SK-N-MC (cell line): ENCODE measurements at regions not wholly inside any gene's neighbourhood (a gene's known extent, or its start where the extent isn't known, plus 50 kb on each side); places are given as distances from the start of the nearest gene placed in this dataset.

Source experiments
- DNase-seq: peaks from one replicate; pipeline ENCODE4 v3.0.0-alpha.2; 2011; ENCODE audit warnings: low read depth, low spot score
- H3K27ac ChIP-seq: fragments of 200-600 bp; sonication (generic); 2 replicates; pipeline ENCODE4 v1.5.1; 2016; ENCODE audit warnings: mixed run types
- H3K36me3 ChIP-seq: fragments of 200-600 bp; sonication (generic); 2 replicates; pipeline ENCODE4 v1.6.1; 2017; ENCODE audit warnings: antibody characterized with exemption, low read length, mixed read lengths; ENCODE audit not compliant: insufficient read depth
- H3K4me3 ChIP-seq: fragments of 200-600 bp; sonication (generic); 2 replicates; pipeline ENCODE4 v1.5.1; 2016
- H3K9ac ChIP-seq: fragments of 200-600 bp; sonication (generic); 2 replicates; pipeline ENCODE4 v1.8.0; 2017; ENCODE audit warnings: mixed run types, mixed read lengths; ENCODE audit not compliant: insufficient read length
- H3K9me3 ChIP-seq: fragments of 200-600 bp; sonication (generic); 2 replicates; pipeline ENCODE4 v1.6.1; 2017; ENCODE audit warnings: low read depth, mild to moderate bottlenecking, antibody characterized with exemption, low read length, moderate library complexity, mixed read lengths
- EZH2 ChIP-seq: fragments of 200-600 bp; sonication (generic); IDR thresholded peaks from one replicate; pipeline ENCODE4 v1.6.1; 2017; ENCODE audit warnings: antibody characterized with exemption
- FOXP2 ChIP-seq: optimal IDR thresholded peaks from 2 replicates; pipeline ENCODE3; 2011; ENCODE audit warnings: mild to moderate bottlenecking, moderate library complexity; ENCODE audit not compliant: insufficient read depth; ENCODE audit errors: extremely low read length, control extremely low read depth
- POLR2AphosphoS5 ChIP-seq: IDR thresholded peaks from 2 replicates; pipeline ENCODE4 v1.6.1; 2012; ENCODE audit warnings: mild to moderate bottlenecking, low read depth, low read length, borderline replicate concordance

- H3K9ac ChIP-seq = no peak overlapping the region
- no peaks in the 10 kb centered on the region for H3K9me3 ChIP-seq
- TF ChIP-seq EZH2 (no peak), FOXP2 (no peak), POLR2AphosphoS5 (no peak)
- H3K36me3 ChIP-seq = no peaks in the 10 kb centered on the region
- no peak for DNase-seq
- H3K4me3 ChIP-seq = no peak overlapping the region
- no peak overlapping the region for H3K27ac ChIP-seq
Measured at GRCh38 chr3:152717252-152717651, 117.7 kb upstream of the P2RY1 start.

- Histone ChIP-seq H3K36me3 (no peaks in the 10 kb centered on the region), H3K9ac (no peak overlapping the region), H3K27ac (peak overlapping the region; percentile 8; the same call in 1 of the 2 replicates), H3K9me3 (no peaks in the 10 kb centered on the region), H3K4me3 (peak overlapping the region; percentile 1; the same call in 1 of the 2 replicates)
- TF ChIP-seq FOXP2 (no peak), EZH2 (no peak), POLR2AphosphoS5 (no peak)
- DNase-seq = no peak
Measured at GRCh38 chr3:152718810-152719209, 116.1 kb upstream of the P2RY1 start.

- no peaks in the 10 kb centered on the region for H3K36me3 ChIP-seq
- no peak for DNase-seq
- H3K27ac ChIP-seq = peak overlapping the region; percentile 8; the same call in 1 of the 2 replicates
- no peak overlapping the region for H3K9ac ChIP-seq
- TF ChIP-seq EZH2 (no peak), POLR2AphosphoS5 (no peak), FOXP2 (no peak)
- H3K9me3 ChIP-seq = no peaks in the 10 kb centered on the region
- peak overlapping the region; percentile 1; the same call in 1 of the 2 replicates for H3K4me3 ChIP-seq
Measured at GRCh38 chr3:152719264-152719663, 115.7 kb upstream of the P2RY1 start.

GRCh38 chr3:152720951-152721718, 113.8 kb upstream of the P2RY1 start:
- no peaks in the 10 kb centered on the region for H3K9me3 ChIP-seq
- DNase-seq = no peak
- no peak overlapping the region for H3K27ac ChIP-seq
- no peaks in the 10 kb centered on the region for H3K36me3 ChIP-seq
- H3K4me3 ChIP-seq = no peak overlapping the region
- no peak overlapping the region for H3K9ac ChIP-seq
- TF ChIP-seq FOXP2 (no peak), POLR2AphosphoS5 (no peak), EZH2 (no peak)

GRCh38 chr3:152724270-152724669, 110.7 kb upstream of the P2RY1 start:
- no peak for DNase-seq
- Histone ChIP-seq H3K36me3 (no peaks in the 10 kb centered on the region), H3K9me3 (no peaks in the 10 kb centered on the region), H3K4me3 (no peak overlapping the region), H3K27ac (no peak overlapping the region), H3K9ac (no peak overlapping the region)
- no peak for TF ChIP-seq FOXP2
- no peak for TF ChIP-seq POLR2AphosphoS5
- no peak for TF ChIP-seq EZH2

GRCh38 chr3:152728231-152728980, 106.5 kb upstream of the P2RY1 start:
- Histone ChIP-seq H3K9ac (peak overlapping the region; percentile 27), H3K9me3 (no peaks in the 10 kb centered on the region), H3K4me3 (peak overlapping the region; percentile 23; the same call in 1 of the 2 replicates), H3K27ac (peak overlapping the region; percentile 93), H3K36me3 (no peaks in the 10 kb centered on the region)
- peak; percentile 90 for DNase-seq
- peak; percentile 56; the same call in 1 of the 2 replicates for TF ChIP-seq POLR2AphosphoS5
- no peak for TF ChIP-seq EZH2
- TF ChIP-seq FOXP2 = peak; percentile 42

GRCh38 chr3:152729906-152730305, 105.0 kb upstream of the P2RY1 start:
- Histone ChIP-seq H3K9ac (no peak overlapping the region), H3K4me3 (no peak overlapping the region), H3K9me3 (no peaks in the 10 kb centered on the region), H3K27ac (peak overlapping the region; percentile 93), H3K36me3 (no peaks in the 10 kb centered on the region)
- no peak for DNase-seq
- TF ChIP-seq POLR2AphosphoS5 (no peak), FOXP2 (no peak), EZH2 (no peak)

- Histone ChIP-seq H3K9ac (no peak overlapping the region), H3K27ac (peak overlapping the region; percentile 69), H3K36me3 (no peaks in the 10 kb centered on the region), H3K4me3 (no peak overlapping the region), H3K9me3 (no peaks in the 10 kb centered on the region)
- DNase-seq = peak; percentile 60
- TF ChIP-seq EZH2 (no peak), FOXP2 (peak; percentile 27), POLR2AphosphoS5 (peak; percentile 49; the same call in 1 of the 2 replicates)
Measured at GRCh38 chr3:152731511-152731910, 103.4 kb upstream of the P2RY1 start.
